Stimulated activated effector memory CD8-positive, alpha-beta T cell treated with anti-CD3 and anti-CD28 coated beads, Interleukin-12 subunit alpha, Interleukin-12 subunit beta, amount 100 ng/mL, for 72 hours (primary cell): ENCODE measurements at regions not wholly inside any gene's neighbourhood (a gene's known extent, or its start where the extent isn't known, plus 50 kb on each side); places are given as distances from the start of the nearest gene placed in this dataset.

ENCODE experiments used
- ATAC-seq: fragments of 150-1000 bp; cut with Tn5 transposase; 2 replicates; pipeline ENCODE4 v1.10.0; 2021
- DNase-seq, 2 donors: peaks; one replicate each; pipeline ENCODE4 v3.0.0; 2021 to 2022; ENCODE audit warnings: low spot score in 2 of 2
- H3K27ac Mint-ChIP-seq: one replicate; pipeline ENCODE4 v1.8.0; 2022; ENCODE audit warnings: mild to moderate bottlenecking, mixed read lengths
- H3K36me3 Mint-ChIP-seq: one replicate; pipeline ENCODE4 v1.8.0; 2022; ENCODE audit warnings: mild to moderate bottlenecking, mixed read lengths
- H3K4me1 Mint-ChIP-seq: one replicate; pipeline ENCODE4 v1.8.0; 2022; ENCODE audit warnings: mixed read lengths
- H3K4me3 Mint-ChIP-seq: one replicate; pipeline ENCODE4 v1.8.0; 2022; ENCODE audit warnings: mild to moderate bottlenecking, mixed read lengths
- H3K9me3 Mint-ChIP-seq: one replicate; pipeline ENCODE4 v1.8.0; 2022; ENCODE audit warnings: mixed read lengths

GRCh38 chr2:67339234-67339885, 57.8 kb upstream of the ETAA1 start:
- ATAC-seq = no peak

GRCh38 chr2:67340133-67341011, 56.8 kb upstream of the ETAA1 start:
- Mint-ChIP-seq H3K9me3 (peaks cover 3% of the 10 kb centered on the region), H3K27ac (no peak overlapping the region), H3K4me3 (no peak overlapping the region), H3K4me1 (no peaks in the 10 kb centered on the region), H3K36me3 (no peaks in the 10 kb centered on the region)
- ATAC-seq = no peak
- DNase-seq = no peak

More at GRCh38 chr2:67339234-67339885, 57.8 kb upstream of the ETAA1 start:
- Mint-ChIP-seq H3K4me1 (no peaks in the 10 kb centered on the region), H3K36me3 (no peaks in the 10 kb centered on the region), H3K4me3 (no peak overlapping the region), H3K9me3 (peaks cover 3% of the 10 kb centered on the region), H3K27ac (no peak overlapping the region)
- DNase-seq = no peak

- no peaks in the 10 kb centered on the region for H3K4me1 Mint-ChIP-seq
These were observed 56.2 kb upstream of the ETAA1 start for GRCh38 chr2:67341012-67341318.

GRCh38 chr2:67341336-67341735, 55.8 kb upstream of the ETAA1 start:
- Mint-ChIP-seq H3K4me3 (no peak overlapping the region), H3K36me3 (no peaks in the 10 kb centered on the region), H3K9me3 (peaks cover 3% of the 10 kb centered on the region), H3K4me1 (no peaks in the 10 kb centered on the region), H3K27ac (no peak overlapping the region)
- DNase-seq (no peak), ATAC-seq (no peak)

More at GRCh38 chr2:67341012-67341318, 56.2 kb upstream of the ETAA1 start:
- Mint-ChIP-seq H3K27ac (no peak overlapping the region), H3K36me3 (no peaks in the 10 kb centered on the region), H3K4me3 (no peak overlapping the region), H3K9me3 (peaks cover 3% of the 10 kb centered on the region)
- ATAC-seq (no peak), DNase-seq (no peak)

GRCh38 chr2:67342394-67342793, 54.7 kb upstream of the ETAA1 start:
- DNase-seq (no peak), ATAC-seq (no peak)
- H3K4me3 Mint-ChIP-seq = no peak overlapping the region
- H3K4me1 Mint-ChIP-seq = no peaks in the 10 kb centered on the region
- H3K36me3 Mint-ChIP-seq = no peaks in the 10 kb centered on the region
- H3K9me3 Mint-ChIP-seq = peaks cover 3% of the 10 kb centered on the region
- H3K27ac Mint-ChIP-seq = no peak overlapping the region

GRCh38 chr2:67346718-67347407, 50.3 kb upstream of the ETAA1 start:
- peak; percentile 13 for ATAC-seq
- Mint-ChIP-seq H3K27ac (no peak overlapping the region), H3K9me3 (no peaks in the 10 kb centered on the region), H3K4me3 (no peak overlapping the region), H3K36me3 (no peaks in the 10 kb centered on the region), H3K4me1 (no peaks in the 10 kb centered on the region)
- no peak for DNase-seq
